A549 (cell line): ENCODE measurements at regions not wholly inside any gene's neighbourhood (a gene's known extent, or its start where the extent isn't known, plus 50 kb on each side); places are given as distances from the start of the nearest gene placed in this dataset.

Experiments
- ATAC-seq, 2 experiments: fragments of 200-7000 bp in 1 of 2; fragments of >200 bp in 1 of 2; cut with Nextera tagmentation in 1 of 2; cut with Tn5 transposase in 1 of 2; 3 replicates each; pipeline versions ENCODE4 v1.8.0 to v1.9.1; 2018 to 2020; ENCODE audit warnings: mild to moderate bottlenecking in 1 of 2, moderate library complexity in 1 of 2
- CTCF ChIA-PET: fragments of 300-600 bp; sonication (Branson Sonifier 250); formaldehyde crosslinking; extraction: SDS; loops from one replicate; lab custom pipeline; 2021; ENCODE audit warnings: antibody characterized with exemption, inconsistent platforms; lab: Yijun Ruan, JAX
- POLR2A ChIA-PET: fragments of 350-600 bp; formaldehyde crosslinking; extraction: SDS; loops from one replicate; lab custom pipeline; 2021; ENCODE audit warnings: antibody characterized with exemption, inconsistent platforms; lab: Yijun Ruan, JAX
- DNase-seq, 2 experiments: peaks; one replicate each; pipeline versions ENCODE4 v3.0.0 to v3.0.0-alpha.2; 2011 to 2016; ENCODE audit warnings: low read depth in 1 of 2, low spot score in 1 of 2
- FAIRE-seq: peaks from 2 replicates; lab custom pipeline; 2011; peaks lifted over from hg19 to GRCh38; lab: Jason Lieb, UNC
- H3K27ac ChIP-seq, 2 experiments: fragments of >200 bp; sonication (Bioruptor Twin); formaldehyde crosslinking; 3 replicates each; pipeline ENCODE4 v1.5.1; 2016 to 2017
- H3K4me1 ChIP-seq: fragments of >200 bp; sonication (Bioruptor Twin); formaldehyde crosslinking; 3 replicates; pipeline ENCODE4 v1.6.1; 2016
- H3K4me2 ChIP-seq: fragments of >200 bp; sonication (Bioruptor Twin); formaldehyde crosslinking; 3 replicates; pipeline ENCODE4 v1.6.1; 2016
- H3K4me3 ChIP-seq: fragments of >200 bp; sonication (Bioruptor Twin); formaldehyde crosslinking; 3 replicates; pipeline ENCODE4 v1.5.1; 2016
- H3K9me3 ChIP-seq: fragments of >200 bp; sonication (Bioruptor Twin); formaldehyde crosslinking; 3 replicates; pipeline ENCODE4 v1.6.1; 2016
- BHLHE40 ChIP-seq: IDR thresholded peaks from 2 replicates; pipeline ENCODE4 v1.6.1; 2012; ENCODE audit warnings: low read depth, low read length, inconsistent platforms
- EHF ChIP-seq: fragments of 250-450 bp; sonication (Bioruptor Pico); IDR thresholded peaks from 2 replicates; pipeline ENCODE4 v1.5.0; 2020; ENCODE audit warnings: mild to moderate bottlenecking
- EHMT2 ChIP-seq: fragments of 200-600 bp; sonication (generic); IDR thresholded peaks from 2 replicates; pipeline ENCODE4 v1.6.1; 2016; ENCODE audit warnings: antibody characterized with exemption, low read depth, mild to moderate bottlenecking, moderate library complexity
- ESRRA ChIP-seq: fragments of 150-350 bp; IDR thresholded peaks from 2 replicates; pipeline ENCODE4 v1.6.1; 2014; ENCODE audit warnings: mild to moderate bottlenecking, low read length, borderline replicate concordance
- FOSL2 ChIP-seq, 2 experiments: fragments of 450-650 bp in 1 of 2; fragments of >200 bp in 1 of 2; sonication (Bioruptor Twin) in 1 of 2; formaldehyde crosslinking; IDR thresholded peaks; 2 replicates each; pipeline versions ENCODE4 v1.5.0 to v1.6.1; 2016 to 2020; ENCODE audit warnings: mild to moderate bottlenecking in 1 of 2, moderate library complexity in 1 of 2
- GATA3 ChIP-seq: IDR thresholded peaks from 2 replicates; pipeline ENCODE4 v1.6.1; 2012; ENCODE audit warnings: borderline replicate concordance
- HDAC2 ChIP-seq: fragments of 200-600 bp; sonication (generic); IDR thresholded peaks from 2 replicates; pipeline ENCODE4 v1.6.1; 2016
- HOXB13 ChIP-seq: fragments of 250-450 bp; sonication (Bioruptor Pico); IDR thresholded peaks from 2 replicates; pipeline ENCODE4 v1.5.0; 2020; ENCODE audit warnings: low read depth, mild to moderate bottlenecking, moderate library complexity
- JUNB ChIP-seq: fragments of >200 bp; sonication (Bioruptor Twin); formaldehyde crosslinking; IDR thresholded peaks from 2 replicates; pipeline ENCODE4 v1.6.1; 2016
- MAFK ChIP-seq: fragments of 450-650 bp; IDR thresholded peaks from 2 replicates; pipeline ENCODE4 v1.6.1; 2014; ENCODE audit not compliant: partially characterized antibody
- NFE2L2 ChIP-seq: fragments of 150-350 bp; conservative IDR thresholded peaks from 2 replicates; pipeline ENCODE4 v1.6.1; 2014; ENCODE audit warnings: low read length
- POLR2AphosphoS2 ChIP-seq: conservative IDR thresholded peaks from 2 replicates; pipeline ENCODE4 v1.6.1; 2012; ENCODE audit warnings: low read length, improper control_type of control experiment, inconsistent platforms
- TP53 ChIP-seq: fragments of 250-450 bp; sonication (Bioruptor Pico); IDR thresholded peaks from 2 replicates; pipeline ENCODE4 v1.5.0; 2021; ENCODE audit warnings: mild to moderate bottlenecking, moderate library complexity
- ZC3H11A ChIP-seq: fragments of 450-650 bp; IDR thresholded peaks from 2 replicates; pipeline ENCODE4 v1.6.1; 2014; ENCODE audit warnings: antibody characterized with exemption, mild to moderate bottlenecking
- ZFP36 ChIP-seq: fragments of 450-650 bp; IDR thresholded peaks from 2 replicates; pipeline ENCODE4 v1.6.1; 2014; ENCODE audit warnings: borderline replicate concordance; ENCODE audit not compliant: partially characterized antibody
- ZNF302 ChIP-seq: fragments of 250-450 bp; sonication (Bioruptor Pico); IDR thresholded peaks from 2 replicates; pipeline ENCODE4 v1.9.0; 2021; ENCODE audit warnings: inconsistent platforms, mild to moderate bottlenecking, moderate library complexity
- WGBS: methylation state at CpG from one replicate; pipeline ENCODE4 v1.1.6; 2017; ENCODE audit errors: missing lambda C conversion rate; 5-methylcytosine and 5-hydroxymethylcytosine counted together
- TF ChIP-seq, protein P1 (sequence below): fragments of >200 bp; sonication (Bioruptor Twin); formaldehyde crosslinking; IDR thresholded peaks from 3 replicates; pipeline ENCODE4 v1.6.1; 2016
- TF ChIP-seq, protein P2 (sequence below): fragments of 200-600 bp; sonication (generic); IDR thresholded peaks from 2 replicates; pipeline ENCODE4 v1.6.1; 2016; ENCODE audit warnings: antibody characterized with exemption, mild to moderate bottlenecking, moderate library complexity
- TF ChIP-seq, protein P3 (sequence below): fragments of >200 bp; sonication (Bioruptor Twin); formaldehyde crosslinking; IDR thresholded peaks from 3 replicates; pipeline ENCODE4 v1.5.1; 2016

GRCh38 chr3:110164632-110165369 is 827.5 kb upstream of the DPPA4 start:
- H3K9me3 ChIP-seq = no peaks in the 10 kb centered on the region
- H3K27ac ChIP-seq = peak overlapping the region; percentile 11 to 32; a peak in 2 of 6 replicates
- FAIRE-seq (no peak), DNase-seq (peak in 1 of 2 experiments; percentile 47), ATAC-seq (peak in 1 of 2 experiments; percentile 58; a peak in 3 of 6 replicates)
- CTCF ChIA-PET = interaction anchor here (0.5 kb wide), 1 partner anchor 946 kb away, joined by 4 read pairs; no protein-coding TSS in a partner anchor
- WGBS = 38% methylated on average over 6 of the region's 6 CpGs
- TF ChIP-seq, protein P1, sequence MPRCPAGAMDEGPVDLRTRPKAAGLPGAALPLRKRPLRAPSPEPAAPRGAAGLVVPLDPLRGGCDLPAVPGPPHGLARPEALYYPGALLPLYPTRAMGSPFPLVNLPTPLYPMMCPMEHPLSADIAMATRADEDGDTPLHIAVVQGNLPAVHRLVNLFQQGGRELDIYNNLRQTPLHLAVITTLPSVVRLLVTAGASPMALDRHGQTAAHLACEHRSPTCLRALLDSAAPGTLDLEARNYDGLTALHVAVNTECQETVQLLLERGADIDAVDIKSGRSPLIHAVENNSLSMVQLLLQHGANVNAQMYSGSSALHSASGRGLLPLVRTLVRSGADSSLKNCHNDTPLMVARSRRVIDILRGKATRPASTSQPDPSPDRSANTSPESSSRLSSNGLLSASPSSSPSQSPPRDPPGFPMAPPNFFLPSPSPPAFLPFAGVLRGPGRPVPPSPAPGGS = no peak
- no peak for TF ChIP-seq ESRRA
- TF ChIP-seq GATA3 = 0 out of 2 replicates have a peak, but pooled peaks have one; percentile 8
- H3K4me3 ChIP-seq = no peak overlapping the region
- peak overlapping the region; percentile 59 for H3K4me2 ChIP-seq
- peaks cover 13% of the 10 kb centered on the region for H3K4me1 ChIP-seq
- POLR2A ChIA-PET = no interaction called here

GRCh38 chr3:110165370-110165743 is 828.0 kb upstream of the DPPA4 start:
- ATAC-seq (peak in 1 of 2 experiments; percentile 65; a peak in 3 of 6 replicates), DNase-seq (peak in 1 of 2 experiments; percentile 31), FAIRE-seq (no peak)
- Histone ChIP-seq H3K4me3 (no peak overlapping the region), H3K4me1 (peaks cover 13% of the 10 kb centered on the region), H3K9me3 (no peaks in the 10 kb centered on the region), H3K27ac (no peak overlapping the region), H3K4me2 (peak overlapping the region; percentile 59)
- WGBS = 22% methylated on average over 3 of the region's 3 CpGs
- CTCF ChIA-PET = no interaction called here
- POLR2A ChIA-PET = no interaction called here
- TF ChIP-seq ZFP36 = no peak
- TF ChIP-seq NFE2L2 = no peak
- TF ChIP-seq EHF (CRISPR knock-in tag) = no peak
- no peak for TF ChIP-seq TP53 (CRISPR knock-in tag)
- TF ChIP-seq, protein P2, sequence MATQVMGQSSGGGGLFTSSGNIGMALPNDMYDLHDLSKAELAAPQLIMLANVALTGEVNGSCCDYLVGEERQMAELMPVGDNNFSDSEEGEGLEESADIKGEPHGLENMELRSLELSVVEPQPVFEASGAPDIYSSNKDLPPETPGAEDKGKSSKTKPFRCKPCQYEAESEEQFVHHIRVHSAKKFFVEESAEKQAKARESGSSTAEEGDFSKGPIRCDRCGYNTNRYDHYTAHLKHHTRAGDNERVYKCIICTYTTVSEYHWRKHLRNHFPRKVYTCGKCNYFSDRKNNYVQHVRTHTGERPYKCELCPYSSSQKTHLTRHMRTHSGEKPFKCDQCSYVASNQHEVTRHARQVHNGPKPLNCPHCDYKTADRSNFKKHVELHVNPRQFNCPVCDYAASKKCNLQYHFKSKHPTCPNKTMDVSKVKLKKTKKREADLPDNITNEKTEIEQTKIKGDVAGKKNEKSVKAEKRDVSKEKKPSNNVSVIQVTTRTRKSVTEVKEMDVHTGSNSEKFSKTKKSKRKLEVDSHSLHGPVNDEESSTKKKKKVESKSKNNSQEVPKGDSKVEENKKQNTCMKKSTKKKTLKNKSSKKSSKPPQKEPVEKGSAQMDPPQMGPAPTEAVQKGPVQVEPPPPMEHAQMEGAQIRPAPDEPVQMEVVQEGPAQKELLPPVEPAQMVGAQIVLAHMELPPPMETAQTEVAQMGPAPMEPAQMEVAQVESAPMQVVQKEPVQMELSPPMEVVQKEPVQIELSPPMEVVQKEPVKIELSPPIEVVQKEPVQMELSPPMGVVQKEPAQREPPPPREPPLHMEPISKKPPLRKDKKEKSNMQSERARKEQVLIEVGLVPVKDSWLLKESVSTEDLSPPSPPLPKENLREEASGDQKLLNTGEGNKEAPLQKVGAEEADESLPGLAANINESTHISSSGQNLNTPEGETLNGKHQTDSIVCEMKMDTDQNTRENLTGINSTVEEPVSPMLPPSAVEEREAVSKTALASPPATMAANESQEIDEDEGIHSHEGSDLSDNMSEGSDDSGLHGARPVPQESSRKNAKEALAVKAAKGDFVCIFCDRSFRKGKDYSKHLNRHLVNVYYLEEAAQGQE = no peak
- TF ChIP-seq MAFK = no peak
- no peak for TF ChIP-seq BHLHE40
- TF ChIP-seq, protein P3, sequence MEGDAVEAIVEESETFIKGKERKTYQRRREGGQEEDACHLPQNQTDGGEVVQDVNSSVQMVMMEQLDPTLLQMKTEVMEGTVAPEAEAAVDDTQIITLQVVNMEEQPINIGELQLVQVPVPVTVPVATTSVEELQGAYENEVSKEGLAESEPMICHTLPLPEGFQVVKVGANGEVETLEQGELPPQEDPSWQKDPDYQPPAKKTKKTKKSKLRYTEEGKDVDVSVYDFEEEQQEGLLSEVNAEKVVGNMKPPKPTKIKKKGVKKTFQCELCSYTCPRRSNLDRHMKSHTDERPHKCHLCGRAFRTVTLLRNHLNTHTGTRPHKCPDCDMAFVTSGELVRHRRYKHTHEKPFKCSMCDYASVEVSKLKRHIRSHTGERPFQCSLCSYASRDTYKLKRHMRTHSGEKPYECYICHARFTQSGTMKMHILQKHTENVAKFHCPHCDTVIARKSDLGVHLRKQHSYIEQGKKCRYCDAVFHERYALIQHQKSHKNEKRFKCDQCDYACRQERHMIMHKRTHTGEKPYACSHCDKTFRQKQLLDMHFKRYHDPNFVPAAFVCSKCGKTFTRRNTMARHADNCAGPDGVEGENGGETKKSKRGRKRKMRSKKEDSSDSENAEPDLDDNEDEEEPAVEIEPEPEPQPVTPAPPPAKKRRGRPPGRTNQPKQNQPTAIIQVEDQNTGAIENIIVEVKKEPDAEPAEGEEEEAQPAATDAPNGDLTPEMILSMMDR = no peak

- POLR2A ChIA-PET = no interaction called here
- H3K4me3 ChIP-seq = no peak overlapping the region
- 81% methylated on average over 8 of the region's 8 CpGs for WGBS
- peaks cover 13% of the 10 kb centered on the region for H3K4me1 ChIP-seq
- peak overlapping the region; percentile 59 for H3K4me2 ChIP-seq
- ATAC-seq (no peak), FAIRE-seq (no peak), DNase-seq (peak in 1 of 2 experiments; percentile 4)
- H3K9me3 ChIP-seq = no peaks in the 10 kb centered on the region
- H3K27ac ChIP-seq = no peak overlapping the region
- CTCF ChIA-PET = no interaction called here
- TF ChIP-seq ZC3H11A (no peak), JUNB (no peak), HDAC2 (no peak), BHLHE40 (no peak), EHMT2 (no peak), HOXB13 (CRISPR knock-in tag) (no peak), ZNF302 (no peak), POLR2AphosphoS2 (no peak), FOSL2 (IDR thresholded peaks at IDR 0.05) (no peak), FOSL2 (CRISPR knock-in tag; IDR thresholded peaks at IDR 0.05) (no peak)
- TF ChIP-seq, protein P3 = no peak
- TF ChIP-seq, protein P1 = no peak
Observed at GRCh38 chr3:110165753-110166152, 828.4 kb upstream of the DPPA4 start.
